ENCODE measurements at regions not wholly inside any gene's neighbourhood (a gene's known extent, or its start where the extent isn't known, plus 50 kb on each side); places are given as distances from the start of the nearest gene placed in this dataset.

- no peak for DNase-seq (ENCODE audit: low read depth)
Observed at GRCh38 chr1:228922722-228923376, 187.6 kb downstream of the RHOU start.

- DNase-seq (ENCODE audit: low read depth), result no peak
Observed at GRCh38 chr1:228923973-228924686, 188.9 kb downstream of the RHOU start.

- DNase-seq (ENCODE audit: low read depth), result no peak
Observed at GRCh38 chr1:228925691-228926090, 190.4 kb downstream of the RHOU start.

- DNase-seq (ENCODE audit: low read depth), result no peak
Observed at GRCh38 chr1:228927421-228927820, 192.1 kb downstream of the RHOU start.

GRCh38 chr1:228927946-228928898 lies 192.9 kb downstream of the RHOU start:
- no peak for DNase-seq (ENCODE audit: low read depth)

- DNase-seq (ENCODE audit: low read depth), result no peak
Observed at GRCh38 chr1:228929476-228930027, 194.3 kb downstream of the RHOU start.

- DNase-seq (ENCODE audit: low read depth), result no peak
Observed at GRCh38 chr1:228930479-228930957, 195.2 kb downstream of the RHOU start.

- no peak for DNase-seq (ENCODE audit: low read depth)
Observed at GRCh38 chr1:228933753-228934152, 198.5 kb downstream of the RHOU start.

GRCh38 chr1:228935198-228935663 lies 200.0 kb downstream of the RHOU start:
- no peak for DNase-seq (ENCODE audit: low read depth)

- no peak for DNase-seq (ENCODE audit: low read depth)
Observed at GRCh38 chr1:228935855-228936727, 200.8 kb downstream of the RHOU start.

GRCh38 chr1:228936881-228937280 lies 201.6 kb downstream of the RHOU start:
- no peak for DNase-seq (ENCODE audit: low read depth)

- DNase-seq (ENCODE audit: low read depth), result no peak
Observed at GRCh38 chr1:228937351-228937750, 202.1 kb downstream of the RHOU start.

GRCh38 chr1:228937851-228938536 lies 202.7 kb downstream of the RHOU start:
- no peak for DNase-seq (ENCODE audit: low read depth)

- peak; percentile 1 for DNase-seq (ENCODE audit: low read depth)
Observed at GRCh38 chr1:228938537-228938901, 203.2 kb downstream of the RHOU start.

- DNase-seq (ENCODE audit: low read depth), result no peak
Observed at GRCh38 chr1:228939001-228939691, 203.9 kb downstream of the RHOU start.

- no peak for DNase-seq (ENCODE audit: low read depth)
Observed at GRCh38 chr1:228939881-228940392, 204.7 kb downstream of the RHOU start.

GRCh38 chr1:228940526-228940925 lies 205.2 kb downstream of the RHOU start:
- DNase-seq (ENCODE audit: low read depth), result no peak

GRCh38 chr1:228940926-228941325 lies 205.6 kb downstream of the RHOU start:
- no peak for DNase-seq (ENCODE audit: low read depth)

- DNase-seq (ENCODE audit: low read depth), result no peak
Observed at GRCh38 chr1:228941666-228942065, 206.4 kb downstream of the RHOU start.

GRCh38 chr1:228943436-228943835 lies 208.2 kb downstream of the RHOU start:
- no peak for DNase-seq (ENCODE audit: low read depth)

Data from stimulated activated CD4-positive, alpha-beta T cell treated with anti-CD3 and anti-CD28 coated beads, Interleukin-2, amount 100 ng/mL, for 4 hours (primary cell).